ENCODE measurements at regions not wholly inside any gene's neighbourhood (a gene's known extent, or its start where the extent isn't known, plus 50 kb on each side); places are given as distances from the start of the nearest gene placed in this dataset.
"Not testable (repeated sequence)": the region's sequence is repeated elsewhere in the genome, so short reads cannot be mapped to it uniquely, and the experiment has no call there.

- TF ChIP-seq CTCF, POLR2A (IDR thresholded peaks at IDR 0.05): not testable (repeated sequence)
Observed at GRCh38 chr21:9579275-9579674, 942.1 kb upstream of the TPTE start.

Measured in thyroid gland (tissue), 4 donors.